Naive B cell (primary cell): ENCODE measurements at regions not wholly inside any gene's neighbourhood (a gene's known extent, or its start where the extent isn't known, plus 50 kb on each side); places are given as distances from the start of the nearest gene placed in this dataset.
A peak's percentile ranks its signal among the peaks of the same experiment; 100 is the strongest.
"Not testable (repeated sequence)": the region's sequence is repeated elsewhere in the genome, so short reads cannot be mapped to it uniquely, and the experiment has no call there.

Experiments
- ATAC-seq, 2 donors: fragments of 150-1000 bp; cut with Tn5 transposase; 2 replicates each; pipeline ENCODE4 v1.10.0; 2021; ENCODE audit warnings: low read depth in 2 of 2, mild to moderate bottlenecking in 2 of 2, moderate library complexity in 2 of 2
- DNase-seq: peaks from one replicate; pipeline ENCODE4 v3.0.0; 2022
- H3K27ac Mint-ChIP-seq, 6 donors: one replicate each; pipeline ENCODE4 v1.8.0; 2020 to 2022; ENCODE audit warnings: mild to moderate bottlenecking in 6 of 6, mixed read lengths in 6 of 6, moderate library complexity in 5 of 6, inconsistent platforms in 2 of 6
- H3K27me3 Mint-ChIP-seq, 3 donors: one replicate each; pipeline ENCODE4 v1.8.0; 2021 to 2022; ENCODE audit warnings: mixed read lengths in 3 of 3, mild to moderate bottlenecking in 1 of 3
- H3K36me3 Mint-ChIP-seq, 2 donors: one replicate each; pipeline ENCODE4 v1.8.0; 2020 to 2022; ENCODE audit warnings: mixed read lengths in 2 of 2, inconsistent platforms in 1 of 2, mild to moderate bottlenecking in 1 of 2
- H3K4me1 Mint-ChIP-seq, 3 donors: one replicate each; pipeline ENCODE4 v1.8.0; 2020 to 2022; ENCODE audit warnings: mixed read lengths in 3 of 3, inconsistent platforms in 1 of 3, mild to moderate bottlenecking in 1 of 3, moderate library complexity in 1 of 3
- H3K4me3 Mint-ChIP-seq, 8 donors: one replicate each; pipeline ENCODE4 v1.8.0; 2020 to 2022; ENCODE audit warnings: mild to moderate bottlenecking in 8 of 8, mixed read lengths in 8 of 8, moderate library complexity in 8 of 8, inconsistent platforms in 2 of 8
- H3K9me3 Mint-ChIP-seq, 7 donors: one replicate each; pipeline ENCODE4 v1.8.0; 2020 to 2022; ENCODE audit warnings: mixed read lengths in 7 of 7, mild to moderate bottlenecking in 5 of 7, inconsistent platforms in 2 of 7, moderate library complexity in 1 of 7

- peaks cover 0 to 4% (median 0%) of the 10 kb centered on the region in 3 donors for H3K27me3 Mint-ChIP-seq
- peak overlapping the region in 1 of 6 donors; percentile 69 for H3K27ac Mint-ChIP-seq
- no peaks in the 10 kb centered on the region for H3K9me3 Mint-ChIP-seq
- H3K4me1 Mint-ChIP-seq = peaks cover 4 to 12% (median 7%) of the 10 kb centered on the region in 3 donors
- H3K36me3 Mint-ChIP-seq = no peaks in the 10 kb centered on the region
- H3K4me3 Mint-ChIP-seq = no peak overlapping the region
- no peak for ATAC-seq
- DNase-seq = no peak
These were observed 125.4 kb downstream of the ATXN3L start for GRCh38 chrX:13194291-13195103.

- no peaks in the 10 kb centered on the region for H3K36me3 Mint-ChIP-seq
- ATAC-seq = no peak
- no peaks in the 10 kb centered on the region for H3K27me3 Mint-ChIP-seq
- DNase-seq = no peak
- H3K27ac Mint-ChIP-seq = no peak overlapping the region
- peaks cover 0 to 9% (median 3%) of the 10 kb centered on the region in 7 donors for H3K9me3 Mint-ChIP-seq
- H3K4me3 Mint-ChIP-seq = no peak overlapping the region
- peaks cover 0 to 18% (median 7%) of the 10 kb centered on the region in 3 donors for H3K4me1 Mint-ChIP-seq
These were observed 129.8 kb downstream of the ATXN3L start for GRCh38 chrX:13190051-13190450.

- ATAC-seq (no peak), DNase-seq (no peak)
- peaks cover 0 to 13% (median 5%) of the 10 kb centered on the region in 7 donors for H3K9me3 Mint-ChIP-seq
- H3K4me1 Mint-ChIP-seq = peaks cover 0 to 13% (median 7%) of the 10 kb centered on the region in 3 donors
- no peak overlapping the region for H3K27ac Mint-ChIP-seq
- H3K27me3 Mint-ChIP-seq = peaks cover 0 to 3% (median 0%) of the 10 kb centered on the region in 3 donors
- H3K36me3 Mint-ChIP-seq = peaks cover under 1 to 3% of the 10 kb centered on the region in 2 donors
- no peak overlapping the region for H3K4me3 Mint-ChIP-seq
These were observed 130.5 kb downstream of the ATXN3L start for GRCh38 chrX:13189380-13189779.

- H3K36me3 Mint-ChIP-seq = peaks cover 4 to 9% of the 10 kb centered on the region in 2 donors
- DNase-seq (no peak), ATAC-seq (no peak)
- peaks cover 0 to 8% (median 0%) of the 10 kb centered on the region in 3 donors for H3K27me3 Mint-ChIP-seq
- no peak overlapping the region for H3K27ac Mint-ChIP-seq
- peaks cover 0 to 7% (median 3%) of the 10 kb centered on the region in 3 donors for H3K4me1 Mint-ChIP-seq
- H3K4me3 Mint-ChIP-seq = no peak overlapping the region
- peaks cover 3 to 19% (median 6%) of the 10 kb centered on the region in 7 donors for H3K9me3 Mint-ChIP-seq
These were observed 131.0 kb downstream of the ATXN3L start for GRCh38 chrX:13188731-13189309.

- Mint-ChIP-seq H3K36me3 (peaks cover 4 to 11% of the 10 kb centered on the region in 2 donors), H3K27me3 (peaks cover 0 to 14% (median 0%) of the 10 kb centered on the region in 3 donors), H3K9me3 (peaks cover 3 to 20% (median 6%) of the 10 kb centered on the region in 7 donors)
- not testable (repeated sequence) for H3K4me1 Mint-ChIP-seq, H3K4me3 Mint-ChIP-seq, ATAC-seq, H3K27ac Mint-ChIP-seq, DNase-seq
These were observed 133.2 kb downstream of the ATXN3L start for GRCh38 chrX:13186643-13187042.

GRCh38 chrX:13180807-13181206 lies 136.4 kb upstream of the FAM9C start:
- Mint-ChIP-seq H3K36me3 (peaks cover 4 to 16% of the 10 kb centered on the region in 2 donors), H3K27ac (peak overlapping the region in 3 of 6 donors; percentile 30 to 78 (median 69)), H3K9me3 (peaks cover 4 to 15% (median 8%) of the 10 kb centered on the region in 7 donors), H3K4me3 (no peak overlapping the region), H3K27me3 (peaks cover 0 to 24% (median 0%) of the 10 kb centered on the region in 3 donors), H3K4me1 (peaks cover 0 to 3% (median 0%) of the 10 kb centered on the region in 3 donors)
- ATAC-seq = no peak
- no peak for DNase-seq

- H3K4me1 Mint-ChIP-seq = peaks cover 0 to 3% (median 0%) of the 10 kb centered on the region in 3 donors
- H3K9me3 Mint-ChIP-seq = peaks cover 0 to 14% (median 8%) of the 10 kb centered on the region in 7 donors
- H3K4me3 Mint-ChIP-seq = no peak overlapping the region
- DNase-seq (no peak), ATAC-seq (no peak)
- no peak overlapping the region for H3K27ac Mint-ChIP-seq
- H3K27me3 Mint-ChIP-seq = peaks cover 0 to 23% (median 0%) of the 10 kb centered on the region in 3 donors
- H3K36me3 Mint-ChIP-seq = peaks cover 4 to 15% of the 10 kb centered on the region in 2 donors
These were observed 135.2 kb upstream of the FAM9C start for GRCh38 chrX:13179586-13179985.

- Mint-ChIP-seq H3K27ac (peak overlapping the region in 1 of 6 donors; percentile 6), H3K9me3 (peaks cover 0 to 9% (median 6%) of the 10 kb centered on the region in 7 donors), H3K36me3 (peaks cover under 1 to 10% of the 10 kb centered on the region in 2 donors)
These were observed 134.7 kb upstream of the FAM9C start for GRCh38 chrX:13179100-13179499.

GRCh38 chrX:13177921-13178566 lies 133.6 kb upstream of the FAM9C start:
- ATAC-seq (no peak), DNase-seq (no peak)
- Mint-ChIP-seq H3K36me3 (peaks cover 0 to 5% of the 10 kb centered on the region in 2 donors), H3K27me3 (peaks cover 0 to 15% (median 0%) of the 10 kb centered on the region in 3 donors), H3K9me3 (peaks cover 0 to 7% (median 3%) of the 10 kb centered on the region in 7 donors), H3K4me1 (peaks cover 0 to 3% (median 0%) of the 10 kb centered on the region in 3 donors), H3K27ac (no peak overlapping the region), H3K4me3 (no peak overlapping the region)

More at GRCh38 chrX:13179100-13179499, 134.7 kb upstream of the FAM9C start:
- peaks cover 0 to 3% (median 0%) of the 10 kb centered on the region in 3 donors for H3K4me1 Mint-ChIP-seq
- DNase-seq = no peak
- H3K4me3 Mint-ChIP-seq = no peak overlapping the region
- no peak for ATAC-seq
- peaks cover 0 to 18% (median 0%) of the 10 kb centered on the region in 3 donors for H3K27me3 Mint-ChIP-seq

- Mint-ChIP-seq H3K36me3 (peaks cover 0 to 13% of the 10 kb centered on the region in 2 donors), H3K9me3 (peaks cover 0 to 19% (median 4%) of the 10 kb centered on the region in 7 donors), H3K4me3 (no peak overlapping the region), H3K27ac (peak overlapping the region in 1 of 6 donors; percentile 17), H3K4me1 (no peaks in the 10 kb centered on the region), H3K27me3 (peaks cover 0 to 12% (median 0%) of the 10 kb centered on the region in 3 donors)
- DNase-seq (no peak), ATAC-seq (no peak)
These were observed 130.6 kb upstream of the FAM9C start for GRCh38 chrX:13175056-13175455.

GRCh38 chrX:13170966-13171558 lies 126.6 kb upstream of the FAM9C start:
- ATAC-seq = no peak
- Mint-ChIP-seq H3K9me3 (peaks cover 3 to 42% (median 8%) of the 10 kb centered on the region in 7 donors), H3K36me3 (peaks cover 13% of the 10 kb centered on the region in 2 donors), H3K27me3 (peaks cover 0 to 25% (median 0%) of the 10 kb centered on the region in 3 donors), H3K27ac (peak overlapping the region in 1 of 6 donors; percentile 76), H3K4me1 (peaks cover 14 to 19% (median 15%) of the 10 kb centered on the region in 3 donors), H3K4me3 (no peak overlapping the region)
- no peak for DNase-seq

GRCh38 chrX:13169684-13170083 lies 125.3 kb upstream of the FAM9C start:
- no peak for ATAC-seq

More at GRCh38 chrX:13169684-13170083, 125.3 kb upstream of the FAM9C start:
- Mint-ChIP-seq H3K9me3 (peaks cover 3 to 36% (median 8%) of the 10 kb centered on the region in 7 donors), H3K27ac (no peak overlapping the region), H3K4me1 (peaks cover 15 to 19% (median 17%) of the 10 kb centered on the region in 3 donors), H3K36me3 (peaks cover 13% of the 10 kb centered on the region in 2 donors), H3K4me3 (no peak overlapping the region), H3K27me3 (peaks cover 0 to 27% (median 0%) of the 10 kb centered on the region in 3 donors)
- no peak for DNase-seq
